C4-2B (cell line): ENCODE measurements at regions not wholly inside any gene's neighbourhood (a gene's known extent, or its start where the extent isn't known, plus 50 kb on each side); places are given as distances from the start of the nearest gene placed in this dataset.

Experiments
- H3K27ac ChIP-seq: fragments of 450-650 bp; 2 replicates; pipeline ENCODE4 v1.5.1; 2017
- ZFX ChIP-seq: fragments of 450-650 bp; IDR thresholded peaks from 2 replicates; pipeline ENCODE4 v1.6.1; 2017
- TF ChIP-seq, protein P1 (sequence below): fragments of 450-650 bp; conservative IDR thresholded peaks from 2 replicates; pipeline ENCODE4 v1.5.1; 2017; ENCODE audit warnings: mild to moderate bottlenecking

DNA sequence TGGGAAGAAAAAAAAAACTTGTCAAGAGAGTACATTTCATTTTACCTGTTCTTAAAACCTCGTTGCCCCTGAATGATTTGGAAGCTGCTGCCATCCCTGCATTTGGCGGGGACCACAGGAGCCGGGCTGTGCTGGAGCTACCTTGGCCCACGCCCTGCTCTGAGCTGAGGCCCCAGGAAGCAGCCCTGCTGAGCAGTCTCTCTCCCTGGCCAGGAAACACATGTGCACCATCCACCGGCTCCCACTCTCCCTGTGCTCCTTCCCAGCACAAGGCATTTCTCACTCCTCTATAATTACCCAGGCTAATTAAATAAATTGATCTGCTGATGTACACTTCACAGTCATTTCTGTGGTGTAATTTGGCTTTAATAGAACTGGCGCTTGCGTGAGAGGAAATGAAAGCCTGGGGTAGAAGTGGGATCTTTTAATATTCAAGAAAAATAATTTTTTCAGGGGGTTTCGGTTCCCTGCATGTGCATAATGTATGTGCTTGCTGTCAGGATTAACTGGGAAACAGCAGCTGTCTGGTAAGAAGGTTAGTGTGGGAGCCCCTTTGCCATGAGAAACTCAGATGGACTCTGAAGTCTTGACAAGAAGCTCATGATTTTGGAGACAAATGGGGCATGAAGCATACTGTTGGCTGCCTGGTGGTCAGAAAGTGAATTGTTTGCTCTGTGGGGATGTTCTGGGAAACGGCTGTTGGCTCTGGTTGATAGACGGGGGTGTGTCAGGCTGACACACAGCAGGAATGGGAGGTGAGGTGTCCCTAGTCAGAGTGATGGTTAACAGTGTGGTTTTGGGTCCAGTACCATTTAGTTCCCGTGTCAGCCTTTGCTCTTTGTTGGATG, 252.3 kb upstream of the EEF2KMT start:
- TF ChIP-seq, protein P1, sequence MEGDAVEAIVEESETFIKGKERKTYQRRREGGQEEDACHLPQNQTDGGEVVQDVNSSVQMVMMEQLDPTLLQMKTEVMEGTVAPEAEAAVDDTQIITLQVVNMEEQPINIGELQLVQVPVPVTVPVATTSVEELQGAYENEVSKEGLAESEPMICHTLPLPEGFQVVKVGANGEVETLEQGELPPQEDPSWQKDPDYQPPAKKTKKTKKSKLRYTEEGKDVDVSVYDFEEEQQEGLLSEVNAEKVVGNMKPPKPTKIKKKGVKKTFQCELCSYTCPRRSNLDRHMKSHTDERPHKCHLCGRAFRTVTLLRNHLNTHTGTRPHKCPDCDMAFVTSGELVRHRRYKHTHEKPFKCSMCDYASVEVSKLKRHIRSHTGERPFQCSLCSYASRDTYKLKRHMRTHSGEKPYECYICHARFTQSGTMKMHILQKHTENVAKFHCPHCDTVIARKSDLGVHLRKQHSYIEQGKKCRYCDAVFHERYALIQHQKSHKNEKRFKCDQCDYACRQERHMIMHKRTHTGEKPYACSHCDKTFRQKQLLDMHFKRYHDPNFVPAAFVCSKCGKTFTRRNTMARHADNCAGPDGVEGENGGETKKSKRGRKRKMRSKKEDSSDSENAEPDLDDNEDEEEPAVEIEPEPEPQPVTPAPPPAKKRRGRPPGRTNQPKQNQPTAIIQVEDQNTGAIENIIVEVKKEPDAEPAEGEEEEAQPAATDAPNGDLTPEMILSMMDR: no peak
- TF ChIP-seq ZFX: no peak
- H3K27ac ChIP-seq: no peak overlapping the region

DNA sequence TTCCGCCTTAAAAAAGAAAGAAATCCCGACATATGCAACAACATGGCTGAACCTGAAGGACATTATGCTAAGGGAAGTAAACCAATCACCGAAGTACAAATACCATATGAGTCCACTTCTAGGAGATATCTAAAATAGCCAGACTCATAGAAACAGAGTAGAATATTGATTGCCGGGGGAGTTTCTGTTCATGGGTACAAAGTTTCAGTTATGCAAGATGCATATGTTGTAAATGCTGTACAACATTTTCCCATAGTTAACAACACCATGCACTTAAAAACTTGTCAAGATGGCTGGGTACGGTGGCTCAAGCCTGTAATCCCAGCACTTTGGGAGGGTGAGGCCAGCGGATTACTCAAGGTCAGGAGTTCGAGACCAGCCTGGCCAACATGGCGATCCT, 251.5 kb upstream of the EEF2KMT start:
- TF ChIP-seq, protein P1: no peak
- no peak for TF ChIP-seq ZFX

DNA sequence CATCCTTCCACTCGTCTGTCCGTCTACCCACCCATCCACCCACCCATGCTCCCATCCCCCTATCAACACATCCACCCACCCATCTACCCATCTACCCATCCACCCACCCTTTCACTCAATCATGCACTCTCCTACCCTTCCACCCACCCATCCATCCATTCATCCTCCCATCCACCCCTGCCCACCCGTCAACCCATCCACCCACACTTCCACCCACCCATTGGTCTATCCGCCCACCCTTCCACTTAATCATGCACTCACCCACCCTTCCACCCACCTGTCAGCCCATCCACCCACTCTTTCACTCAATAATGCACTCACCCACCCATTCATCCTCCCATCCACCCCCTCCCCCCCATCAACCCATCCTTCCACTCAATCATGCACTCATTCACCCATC, 250.0 kb upstream of the EEF2KMT start:
- no peak for TF ChIP-seq ZFX
- TF ChIP-seq, protein P1: no peak
- no peak overlapping the region for H3K27ac ChIP-seq

More for the DNA sequence above, 251.5 kb upstream of the EEF2KMT start:
- no peak overlapping the region for H3K27ac ChIP-seq

DNA sequence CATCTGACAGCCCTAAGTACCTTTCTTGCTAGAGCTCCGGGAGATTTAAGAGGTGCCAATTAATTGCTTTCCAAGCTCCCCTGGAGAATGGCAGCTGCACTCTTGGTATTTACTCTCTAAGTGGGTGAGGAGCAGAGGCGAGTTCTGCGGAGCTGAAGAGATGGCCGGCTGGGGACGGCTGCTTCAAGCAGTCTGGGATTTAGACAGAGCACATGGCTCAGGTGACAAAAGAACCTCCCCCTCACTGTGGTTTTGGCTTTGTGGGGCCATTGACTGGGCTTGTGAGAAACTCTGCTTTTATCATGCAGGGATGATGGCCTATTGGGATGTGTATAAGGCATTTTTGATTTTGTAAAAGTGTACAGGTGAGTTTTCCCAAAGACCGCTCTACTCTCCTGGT, 239.3 kb upstream of the EEF2KMT start:
- no peak for TF ChIP-seq ZFX
- TF ChIP-seq, protein P1: no peak
- H3K27ac ChIP-seq: no peak overlapping the region

DNA sequence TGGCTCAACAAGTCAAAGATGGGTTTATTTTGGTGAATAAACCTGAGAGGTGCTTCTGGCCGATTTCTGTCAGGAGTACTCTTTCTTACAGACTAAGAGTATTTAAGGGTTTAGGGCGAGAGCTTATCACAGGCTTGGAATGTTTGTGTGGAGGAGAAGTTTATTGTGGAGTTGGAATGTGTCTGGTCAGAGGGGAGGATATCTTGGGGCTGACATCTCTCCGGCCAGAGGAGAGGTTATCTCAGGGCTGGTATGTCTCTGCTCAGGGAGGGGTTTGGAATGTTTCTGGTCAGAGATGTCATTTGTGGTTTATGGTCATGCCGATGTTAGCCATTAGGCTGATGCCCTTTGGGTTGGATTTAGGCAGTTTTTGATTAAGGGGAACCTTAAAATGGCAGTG, 236.4 kb upstream of the EEF2KMT start:
- H3K27ac ChIP-seq: no peak overlapping the region
- no peak for TF ChIP-seq ZFX
- TF ChIP-seq, protein P1: no peak

DNA sequence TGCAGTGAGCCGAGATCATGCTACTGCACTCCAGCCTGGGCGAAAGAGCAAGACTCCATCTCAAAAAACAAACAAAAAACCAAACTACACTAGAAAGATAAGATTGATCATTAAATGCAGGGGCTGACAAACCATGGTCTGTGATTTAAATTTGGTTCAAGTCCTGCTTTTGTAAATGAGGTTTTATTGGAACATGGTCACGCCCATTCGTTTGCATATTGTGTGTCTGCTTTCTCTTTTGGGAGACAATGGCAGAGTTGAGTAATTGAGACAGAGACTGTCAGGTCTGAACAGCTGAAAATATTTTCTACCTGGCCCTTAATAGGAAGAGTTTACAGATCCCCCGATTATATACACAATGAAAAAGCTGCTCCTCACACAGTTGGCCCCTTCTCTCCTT, 235.5 kb upstream of the EEF2KMT start:
- TF ChIP-seq ZFX: no peak
- no peak overlapping the region for H3K27ac ChIP-seq

DNA sequence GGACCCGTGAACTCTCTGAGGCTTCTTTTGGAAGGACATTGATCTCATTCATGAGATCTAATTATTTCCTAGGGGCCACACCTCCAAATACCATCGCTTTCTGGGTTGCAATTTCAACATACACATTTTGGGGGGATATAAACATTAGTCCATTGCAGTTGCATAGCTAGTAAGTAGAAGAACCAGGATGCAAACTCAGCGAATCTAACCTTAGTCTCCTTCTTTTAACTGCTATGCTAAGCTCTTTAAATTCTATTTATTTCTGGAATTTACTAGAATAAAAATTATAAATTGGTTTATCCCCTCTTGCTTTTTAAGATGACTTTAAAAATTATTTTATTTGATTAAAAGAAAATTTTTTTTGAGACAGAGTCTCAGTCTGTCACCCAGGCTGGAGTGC, 232.5 kb upstream of the EEF2KMT start:
- TF ChIP-seq, protein P1: no peak
- no peak for TF ChIP-seq ZFX
- H3K27ac ChIP-seq: no peak overlapping the region

DNA sequence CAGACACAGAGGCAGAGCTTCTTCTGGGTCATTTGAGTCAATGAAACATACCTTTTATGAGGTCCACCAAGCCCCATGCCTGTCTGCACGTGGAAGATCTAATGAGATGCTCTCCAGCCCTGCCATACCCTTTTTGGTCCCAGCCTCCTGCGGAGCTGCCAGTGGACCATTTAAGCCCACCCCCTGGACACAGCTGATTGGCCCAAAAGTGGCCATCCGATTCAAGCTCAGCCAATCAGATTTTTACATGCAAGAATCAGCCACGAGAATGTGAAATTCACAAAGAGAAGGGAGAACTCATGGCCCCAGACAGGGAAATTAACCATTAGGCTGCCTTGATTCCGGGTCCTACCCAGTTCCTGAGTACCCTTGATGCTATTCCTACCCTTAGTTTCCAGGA, 231.0 kb upstream of the EEF2KMT start:
- TF ChIP-seq, protein P1: no peak
- no peak for TF ChIP-seq ZFX
- H3K27ac ChIP-seq: no peak overlapping the region
